H9 (cell line): ENCODE measurements at regions not wholly inside any gene's neighbourhood (a gene's known extent, or its start where the extent isn't known, plus 50 kb on each side); places are given as distances from the start of the nearest gene placed in this dataset.

ENCODE experiments used
- DNase-seq: peaks from one replicate; pipeline ENCODE4 v3.0.0-alpha.2; 2017
- H2AFZ ChIP-seq: one replicate; pipeline ENCODE4 v1.6.1; 2013; ENCODE audit warnings: mild to moderate bottlenecking, low read length, control low read depth, moderate library complexity
- H2AK5ac ChIP-seq: 2 replicates; pipeline ENCODE4 v1.6.1; 2013; ENCODE audit warnings: low read length, control low read depth, mixed read lengths; ENCODE audit not compliant: insufficient read length
- H2BK120ac ChIP-seq: one replicate; pipeline ENCODE4 v1.6.1; 2013; ENCODE audit warnings: low read depth, mild to moderate bottlenecking, low read length, control low read depth, inconsistent platforms; ENCODE audit not compliant: poor library complexity, severe bottlenecking
- H2BK12ac ChIP-seq: 2 replicates; pipeline ENCODE4 v1.6.1; 2013; ENCODE audit warnings: low read length, control low read depth, mixed read lengths, low read depth; ENCODE audit not compliant: insufficient read length
- H2BK15ac ChIP-seq: 2 replicates; pipeline ENCODE4 v1.6.1; 2013; ENCODE audit warnings: low read depth, low read length, control low read depth
- H2BK20ac ChIP-seq: one replicate; pipeline ENCODE4 v1.6.1; 2013; ENCODE audit warnings: low read depth, mild to moderate bottlenecking, low read length, control low read depth, inconsistent platforms; ENCODE audit not compliant: poor library complexity, severe bottlenecking
- H2BK5ac ChIP-seq: 2 replicates; pipeline ENCODE4 v1.6.1; 2013; ENCODE audit warnings: low read length, control low read depth, mixed read lengths; ENCODE audit not compliant: insufficient read length
- H3K14ac ChIP-seq: 2 replicates; pipeline ENCODE4 v1.6.1; 2013; ENCODE audit warnings: low read length, control low read depth; ENCODE audit not compliant: insufficient read depth
- H3K18ac ChIP-seq: 2 replicates; pipeline ENCODE4 v1.6.1; 2013; ENCODE audit warnings: low read depth, mild to moderate bottlenecking, mixed read lengths, low read length, control low read depth; ENCODE audit not compliant: insufficient read length
- H3K23ac ChIP-seq: 2 replicates; pipeline ENCODE4 v1.6.1; 2013; ENCODE audit warnings: low read length, control low read depth, mixed read lengths, low read depth; ENCODE audit not compliant: insufficient read length
- H3K23me2 ChIP-seq: 2 replicates; pipeline ENCODE4 v1.6.1; 2013; ENCODE audit warnings: low read depth, mild to moderate bottlenecking, mixed read lengths, low read length, control low read depth; ENCODE audit not compliant: insufficient read length, poor library complexity, severe bottlenecking
- H3K27ac ChIP-seq: 2 replicates; pipeline ENCODE4 v1.5.1; 2013; ENCODE audit warnings: low read length, control low read depth, mixed read lengths, low read depth; ENCODE audit not compliant: insufficient read length
- H3K27me3 ChIP-seq: 2 replicates; pipeline ENCODE4 v1.6.1; 2013; ENCODE audit warnings: low read length, control low read depth, inconsistent platforms; ENCODE audit not compliant: insufficient read depth
- H3K4ac ChIP-seq: 2 replicates; pipeline ENCODE4 v1.6.1; 2013; ENCODE audit warnings: low read depth, mild to moderate bottlenecking, control low read depth, inconsistent platforms, low read length, moderate library complexity
- H3K4me1 ChIP-seq: 2 replicates; pipeline ENCODE4 v1.6.1; 2013; ENCODE audit warnings: low read length, control low read depth, inconsistent platforms; ENCODE audit not compliant: insufficient read depth
- H3K4me2 ChIP-seq: 2 replicates; pipeline ENCODE4 v1.6.1; 2013; ENCODE audit warnings: low read length, control low read depth, mixed read lengths; ENCODE audit not compliant: insufficient read length, insufficient read depth
- H3K56ac ChIP-seq: 2 replicates; pipeline ENCODE4 v1.6.1; 2013; ENCODE audit warnings: low read depth, mild to moderate bottlenecking, mixed read lengths, low read length, control low read depth; ENCODE audit not compliant: insufficient read length
- H3K79me1 ChIP-seq: 2 replicates; pipeline ENCODE4 v1.6.1; 2013; ENCODE audit warnings: low read depth, mild to moderate bottlenecking, moderate library complexity, low read length, control low read depth, inconsistent platforms; ENCODE audit not compliant: insufficient read depth, poor library complexity, severe bottlenecking
- H3K79me2 ChIP-seq: 2 replicates; pipeline ENCODE4 v1.6.1; 2013; ENCODE audit warnings: low read length, control low read depth, inconsistent platforms; ENCODE audit not compliant: insufficient read depth
- H3K9ac ChIP-seq: 2 replicates; pipeline ENCODE4 v1.6.1; 2013; ENCODE audit warnings: low read length, control low read depth, mixed read lengths; ENCODE audit not compliant: insufficient read length; ENCODE audit errors: extremely low read depth
- H3K9me3 ChIP-seq: one replicate; pipeline ENCODE4 v1.6.1; 2013; ENCODE audit warnings: low read depth, low read length, inconsistent platforms; ENCODE audit not compliant: control insufficient read depth
- H3T11ph ChIP-seq: one replicate; pipeline ENCODE4 v1.6.1; 2013; ENCODE audit warnings: mild to moderate bottlenecking, low read length, control low read depth, inconsistent platforms
- H4K20me1 ChIP-seq: one replicate; pipeline ENCODE4 v1.6.1; 2013; ENCODE audit not compliant: control insufficient read depth, insufficient read length, insufficient read depth
- H4K5ac ChIP-seq: 2 replicates; pipeline ENCODE4 v1.6.1; 2013; ENCODE audit warnings: low read depth, mild to moderate bottlenecking, mixed read lengths, low read length, control low read depth; ENCODE audit not compliant: insufficient read length
- H4K8ac ChIP-seq: replicated peaks from 2 replicates; pipeline ENCODE4 v1.6.1; 2013; ENCODE audit warnings: low read length, control low read depth, mixed read lengths, low read depth; ENCODE audit not compliant: insufficient read length
- H4K91ac ChIP-seq: 2 replicates; pipeline ENCODE4 v1.6.1; 2013; ENCODE audit warnings: low read depth, mild to moderate bottlenecking, moderate library complexity, mixed read lengths, low read length, control low read depth; ENCODE audit not compliant: insufficient read length
- H3K27ac Mint-ChIP-seq, 3 experiments: 2 replicates in 2 of 3; 3 replicates in 1 of 3; pipeline ENCODE4 v1.8.0; 2020 to 2021; ENCODE audit warnings: mixed read lengths in 3 of 3, mild to moderate bottlenecking in 1 of 3, moderate library complexity in 1 of 3
- H3K27me3 Mint-ChIP-seq: 2 replicates; pipeline ENCODE4 v1.8.0; 2021; ENCODE audit warnings: low read depth, mild to moderate bottlenecking, moderate library complexity, mixed read lengths
- H3K36me3 Mint-ChIP-seq, 3 experiments: 2 replicates in 2 of 3; 3 replicates in 1 of 3; pipeline ENCODE4 v1.8.0; 2020 to 2021; ENCODE audit warnings: low read depth in 3 of 3, mixed read lengths in 3 of 3; ENCODE audit not compliant: insufficient read depth in 1 of 3
- H3K4me1 Mint-ChIP-seq, 2 experiments: 2 replicates each; pipeline ENCODE4 v1.8.0; 2020; ENCODE audit warnings: mixed read lengths in 2 of 2
- H3K4me3 Mint-ChIP-seq, 2 experiments: 2 replicates in 1 of 2; 3 replicates in 1 of 2; pipeline ENCODE4 v1.8.0; 2020 to 2021; ENCODE audit warnings: mild to moderate bottlenecking in 2 of 2, mixed read lengths in 2 of 2, moderate library complexity in 1 of 2
- H3K9me3 Mint-ChIP-seq, 2 experiments: 2 replicates in 1 of 2; 3 replicates in 1 of 2; pipeline ENCODE4 v1.8.0; 2020; ENCODE audit warnings: mild to moderate bottlenecking in 2 of 2, mixed read lengths in 2 of 2, moderate library complexity in 1 of 2
- WGBS: extraction: QIAGEN DNeasy Blood & Tissue Kit; methylation state at CpG from one replicate; pipeline ENCODE4 v1.1.7; 2013; ENCODE audit warnings: missing lambda C conversion rate, low lambda C conversion rate, mixed read lengths; ENCODE audit not compliant: insufficient read length; ENCODE audit errors: extremely low coverage; 5-methylcytosine and 5-hydroxymethylcytosine counted together
- TF ChIP-seq, protein P1 (sequence below): fragments of 200-600 bp; sonication (generic); conservative IDR thresholded peaks from 3 replicates; pipeline ENCODE4 v1.8.0; 2021; ENCODE audit warnings: antibody characterized with exemption, mild to moderate bottlenecking

GRCh38 chr3:126291061-126291460 is 66.1 kb downstream of the KLF15 start:
- no peak overlapping the region; a peak in 1 of 7 replicates for H3K27ac Mint-ChIP-seq
- Histone ChIP-seq H3K14ac (no peak overlapping the region), H3K9ac (no peak overlapping the region), H3K27ac (no peak overlapping the region), H3K18ac (no peak overlapping the region), H2AFZ (no peak overlapping the region), H3K23me2 (peaks cover 15% of the 10 kb centered on the region), H3K23ac (no peak overlapping the region), H2BK15ac (no peak overlapping the region), H3K4me1 (no peaks in the 10 kb centered on the region; the same call in 1 of the 2 replicates), H2BK12ac (no peak overlapping the region), H2BK20ac (no peak overlapping the region), H4K20me1 (no peaks in the 10 kb centered on the region), H2BK120ac (no peak overlapping the region), H3K27me3 (no peaks in the 10 kb centered on the region; the same call in 1 of the 2 replicates), H3T11ph (no peak overlapping the region), H3K79me1 (no peaks in the 10 kb centered on the region), H3K56ac (no peak overlapping the region), H4K8ac (no peak overlapping the region), H3K9me3 (no peaks in the 10 kb centered on the region), H4K91ac (no peak overlapping the region), H3K4me2 (no peak overlapping the region), H3K4ac (no peak overlapping the region), H3K79me2 (no peaks in the 10 kb centered on the region), H4K5ac (no peak overlapping the region), H2AK5ac (no peak overlapping the region), H2BK5ac (no peak overlapping the region)
- TF ChIP-seq, protein P1, sequence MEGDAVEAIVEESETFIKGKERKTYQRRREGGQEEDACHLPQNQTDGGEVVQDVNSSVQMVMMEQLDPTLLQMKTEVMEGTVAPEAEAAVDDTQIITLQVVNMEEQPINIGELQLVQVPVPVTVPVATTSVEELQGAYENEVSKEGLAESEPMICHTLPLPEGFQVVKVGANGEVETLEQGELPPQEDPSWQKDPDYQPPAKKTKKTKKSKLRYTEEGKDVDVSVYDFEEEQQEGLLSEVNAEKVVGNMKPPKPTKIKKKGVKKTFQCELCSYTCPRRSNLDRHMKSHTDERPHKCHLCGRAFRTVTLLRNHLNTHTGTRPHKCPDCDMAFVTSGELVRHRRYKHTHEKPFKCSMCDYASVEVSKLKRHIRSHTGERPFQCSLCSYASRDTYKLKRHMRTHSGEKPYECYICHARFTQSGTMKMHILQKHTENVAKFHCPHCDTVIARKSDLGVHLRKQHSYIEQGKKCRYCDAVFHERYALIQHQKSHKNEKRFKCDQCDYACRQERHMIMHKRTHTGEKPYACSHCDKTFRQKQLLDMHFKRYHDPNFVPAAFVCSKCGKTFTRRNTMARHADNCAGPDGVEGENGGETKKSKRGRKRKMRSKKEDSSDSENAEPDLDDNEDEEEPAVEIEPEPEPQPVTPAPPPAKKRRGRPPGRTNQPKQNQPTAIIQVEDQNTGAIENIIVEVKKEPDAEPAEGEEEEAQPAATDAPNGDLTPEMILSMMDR, result no peak
- DNase-seq, result no peak
- H3K27me3 Mint-ChIP-seq, result peaks cover 58% of the 10 kb centered on the region
- H3K9me3 Mint-ChIP-seq, result no peaks in the 10 kb centered on the region; a peak in 2 of 5 replicates
- no peak overlapping the region for H3K4me3 Mint-ChIP-seq
- WGBS, result no CpG with 5 or more reads among the region's 6 CpGs
- peaks cover 0 to 1% (median under 1%) of the 10 kb centered on the region in 3 experiments; a peak in 1 of 7 replicates for H3K36me3 Mint-ChIP-seq
- H3K4me1 Mint-ChIP-seq, result peaks cover 42 to 46% of the 10 kb centered on the region in 2 experiments
